K562 (cell line): ENCODE measurements at regions not wholly inside any gene's neighbourhood (a gene's known extent, or its start where the extent isn't known, plus 50 kb on each side); places are given as distances from the start of the nearest gene placed in this dataset.

Experiments
- ATAC-seq: fragments of 200-7000 bp; cut with Tn5 transposase; 3 replicates; pipeline ENCODE4 v1.9.1; 2020; ENCODE audit warnings: moderate library complexity
- BruUV-seq: library from RNA; stranded (reverse); fragments of 400-500 nt; replicated peaks from 2 replicates; lab custom pipeline; 2021; lab: Mats Ljungman, UMichigan
- CTCF ChIA-PET: fragments of 300-600 bp; formaldehyde crosslinking; extraction: SDS; loops from one replicate; lab custom pipeline; 2021; ENCODE audit warnings: low intra/inter-chr PET ratio; lab: Yijun Ruan, JAX
- POLR2A ChIA-PET: fragments of 300-600, 350-650 bp; sonication (Branson Sonifier 250); formaldehyde crosslinking; extraction: SDS; loops from one replicate; lab custom pipeline; 2021; ENCODE audit warnings: antibody characterized with exemption, inconsistent platforms; lab: Yijun Ruan, JAX
- DNase-seq, 4 experiments: peaks; one replicate each; pipeline versions ENCODE4 v3.0.0 to v3.0.0-alpha.2; 2011 to 2018; ENCODE audit warnings: low spot score in 3 of 4, mixed read lengths in 3 of 4; ENCODE audit errors: extremely low read depth in 1 of 4
- FAIRE-seq: peaks from 2 replicates; lab custom pipeline; 2011; peaks lifted over from hg19 to GRCh38; lab: Jason Lieb, UNC
- H2AFZ ChIP-seq: 2 replicates; pipeline ENCODE4 v1.6.0; 2011; ENCODE audit warnings: low read depth, low read length, control low read depth, inconsistent platforms
- H3K27ac ChIP-seq: fragments of 200-600 bp; 3 replicates; pipeline ENCODE4 v1.8.0; 2011; ENCODE audit warnings: low read depth, mild to moderate bottlenecking, control low read depth, inconsistent platforms, low read length, moderate library complexity, mixed read lengths; ENCODE audit errors: extremely low read depth
- H3K27me3 ChIP-seq, 2 experiments: fragments of 300-600 bp in 1 of 2; 2 replicates in 1 of 2; 3 replicates in 1 of 2; pipeline versions ENCODE4 v1.6.0 to v1.8.0; 2011; ENCODE audit warnings: inconsistent platforms in 2 of 2, low read length in 2 of 2, mild to moderate bottlenecking in 1 of 2, mixed read lengths in 1 of 2, moderate library complexity in 1 of 2; ENCODE audit not compliant: control insufficient read depth in 2 of 2, insufficient read depth in 2 of 2
- H3K36me3 ChIP-seq: fragments of 300-600 bp; 3 replicates; pipeline ENCODE4 v1.8.0; 2011; ENCODE audit warnings: mild to moderate bottlenecking, low read length, inconsistent platforms; ENCODE audit not compliant: control insufficient read depth, insufficient read depth
- H3K4me1 ChIP-seq, 2 experiments: fragments of 200-600 bp in 1 of 2; replicated peaks in 1 of 2; 2 replicates in 1 of 2; 3 replicates in 1 of 2; pipeline versions ENCODE4 v1.5.1 to v1.8.0; 2011; ENCODE audit warnings: inconsistent platforms in 2 of 2, low read length in 2 of 2, mild to moderate bottlenecking in 1 of 2, mixed read lengths in 1 of 2, moderate library complexity in 1 of 2; ENCODE audit not compliant: control insufficient read depth in 2 of 2, insufficient read depth in 2 of 2
- H3K4me2 ChIP-seq: 2 replicates; pipeline ENCODE4 v1.6.1; 2011; ENCODE audit warnings: low read length, control low read depth, inconsistent platforms, mixed read lengths; ENCODE audit not compliant: insufficient read depth
- H3K4me3 ChIP-seq: fragments of 200-600 bp; sonication (generic), shearing (Covaris generic); 2 replicates; pipeline ENCODE4 v1.5.1; 2016; ENCODE audit warnings: control low read depth, inconsistent platforms
- H3K79me2 ChIP-seq: fragments of 200-600 bp; 3 replicates; pipeline ENCODE4 v1.8.0; 2011; ENCODE audit warnings: low read length, inconsistent platforms; ENCODE audit not compliant: control insufficient read depth, insufficient read depth
- H3K9ac ChIP-seq, 2 experiments: 2 replicates each; pipeline versions ENCODE4 v1.6.0 to v1.6.1; 2011; ENCODE audit warnings: low read depth in 2 of 2, low read length in 2 of 2, control low read depth in 1 of 2, inconsistent platforms in 1 of 2, mild to moderate bottlenecking in 1 of 2, mixed read lengths in 1 of 2; ENCODE audit not compliant: insufficient read depth in 1 of 2
- H3K9me1 ChIP-seq: one replicate; pipeline ENCODE4 v1.6.0; 2011; ENCODE audit warnings: inconsistent platforms, mild to moderate bottlenecking, low read length, moderate library complexity; ENCODE audit not compliant: control insufficient read depth, insufficient read depth
- H3K9me3 ChIP-seq: replicated peaks from 2 replicates; pipeline ENCODE4 v1.5.1; 2011; ENCODE audit warnings: low read depth, low read length, inconsistent platforms; ENCODE audit not compliant: control insufficient read depth, insufficient read depth
- H4K20me1 ChIP-seq: replicated peaks from 2 replicates; pipeline ENCODE4 v1.6.1; 2011; ENCODE audit warnings: low read length, inconsistent platforms, mixed read lengths; ENCODE audit not compliant: control insufficient read depth, insufficient read depth
- ARID2 ChIP-seq: fragments of 450-650 bp; IDR thresholded peaks from 2 replicates; pipeline ENCODE4 v1.6.1; 2017; ENCODE audit warnings: antibody characterized with exemption, mild to moderate bottlenecking
- MAZ ChIP-seq, 2 experiments: fragments of 450-650 bp in 1 of 2; sonication (generic) in 1 of 2; formaldehyde crosslinking; IDR thresholded peaks in 1 of 2; conservative IDR thresholded peaks in 1 of 2; 2 replicates each; pipeline versions ENCODE4 v1.4.0 to v1.5.0; 2020; ENCODE audit warnings: mild to moderate bottlenecking in 1 of 2, missing genetic modification reagents in 1 of 2
- PBX2 ChIP-seq, 2 experiments: IDR thresholded peaks in 1 of 2; conservative IDR thresholded peaks in 1 of 2; 2 replicates each; pipeline ENCODE4 v1.6.1; 2016; ENCODE audit warnings: low read depth in 2 of 2, mild to moderate bottlenecking in 1 of 2, missing compliant biosample characterization in 1 of 2, missing genetic modification characterization in 1 of 2, moderate library complexity in 1 of 2
- PHF20 ChIP-seq: fragments of 450-650 bp; IDR thresholded peaks from 2 replicates; pipeline ENCODE4 v1.6.1; 2018; ENCODE audit not compliant: partially characterized antibody
- PML ChIP-seq: IDR thresholded peaks from 2 replicates; pipeline ENCODE4 v1.6.1; 2012; ENCODE audit warnings: low read length, inconsistent platforms
- ZNF436 ChIP-seq: fragments of 250-450, 450-650 bp; sonication (Bioruptor Pico); formaldehyde crosslinking; IDR thresholded peaks from 2 replicates; pipeline ENCODE4 v1.7.0; 2020; ENCODE audit warnings: mild to moderate bottlenecking
- ZNF77 ChIP-seq: fragments of 250-450 bp; sonication (Bioruptor Pico); IDR thresholded peaks from 2 replicates; pipeline ENCODE4 v1.5.0; 2020
- WGBS: fragments of 100-300 bp; shearing (Covaris generic); methylation state at CpG from one replicate; pipeline ENCODE4 v1.1.6; 2016; ENCODE audit warnings: low coverage, mixed read lengths; ENCODE audit not compliant: insufficient coverage; ENCODE audit errors: missing lambda C conversion rate; 5-methylcytosine and 5-hydroxymethylcytosine counted together
- in situ Hi-C: fragments of 300-500 bp; cut with MboI; formaldehyde crosslinking; loops from 4 replicates; pipeline ENCODE4 v1.15.0; 2018; ENCODE audit warnings: inconsistent platforms, mixed read lengths
- intact Hi-C: fragments of 100-400 bp; cut with micrococcal nuclease; formaldehyde crosslinking; loops from 2 replicates; pipeline ENCODE4 v1.14.2; 2022
- TF ChIP-seq, protein P1 (sequence below): IDR thresholded peaks from 2 replicates; pipeline ENCODE4 v1.6.1; 2014; ENCODE audit warnings: antibody characterized with exemption
- TF ChIP-seq, protein P2 (sequence below): fragments of 250-450 bp; sonication (Bioruptor Pico); IDR thresholded peaks from 2 replicates; pipeline ENCODE4 v1.4.0; 2020
- TF ChIP-seq, protein P3 (sequence below), 3 experiments: IDR thresholded peaks in 2 of 3; conservative IDR thresholded peaks in 1 of 3; 2 replicates each; pipeline ENCODE4 v1.5.1; 2011 to 2012; ENCODE audit warnings: low read length in 3 of 3, mild to moderate bottlenecking in 3 of 3, control low read depth in 2 of 3, improper control_type of control experiment in 1 of 3, inconsistent platforms in 1 of 3, low read depth in 1 of 3, mixed read lengths in 1 of 3, moderate library complexity in 1 of 3; ENCODE audit not compliant: insufficient read depth in 2 of 3

- TF ChIP-seq, protein P1, sequence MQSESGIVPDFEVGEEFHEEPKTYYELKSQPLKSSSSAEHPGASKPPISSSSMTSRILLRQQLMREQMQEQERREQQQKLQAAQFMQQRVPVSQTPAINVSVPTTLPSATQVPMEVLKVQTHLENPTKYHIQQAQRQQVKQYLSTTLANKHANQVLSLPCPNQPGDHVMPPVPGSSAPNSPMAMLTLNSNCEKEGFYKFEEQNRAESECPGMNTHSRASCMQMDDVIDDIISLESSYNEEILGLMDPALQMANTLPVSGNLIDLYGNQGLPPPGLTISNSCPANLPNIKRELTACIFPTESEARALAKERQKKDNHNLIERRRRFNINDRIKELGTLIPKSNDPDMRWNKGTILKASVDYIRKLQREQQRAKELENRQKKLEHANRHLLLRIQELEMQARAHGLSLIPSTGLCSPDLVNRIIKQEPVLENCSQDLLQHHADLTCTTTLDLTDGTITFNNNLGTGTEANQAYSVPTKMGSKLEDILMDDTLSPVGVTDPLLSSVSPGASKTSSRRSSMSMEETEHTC: no peak
- TF ChIP-seq PHF20: no peak
- TF ChIP-seq ZNF77 (CRISPR knock-in tag): no peak
- TF ChIP-seq PBX2 (CRISPR knock-in tag; IDR thresholded peaks at IDR 0.05; ENCODE audit: low read depth): no peak
- TF ChIP-seq PBX2 (tag; conservative IDR thresholded peaks at IDR 0.05; ENCODE audit: low read depth): no peak
- TF ChIP-seq, protein P2, sequence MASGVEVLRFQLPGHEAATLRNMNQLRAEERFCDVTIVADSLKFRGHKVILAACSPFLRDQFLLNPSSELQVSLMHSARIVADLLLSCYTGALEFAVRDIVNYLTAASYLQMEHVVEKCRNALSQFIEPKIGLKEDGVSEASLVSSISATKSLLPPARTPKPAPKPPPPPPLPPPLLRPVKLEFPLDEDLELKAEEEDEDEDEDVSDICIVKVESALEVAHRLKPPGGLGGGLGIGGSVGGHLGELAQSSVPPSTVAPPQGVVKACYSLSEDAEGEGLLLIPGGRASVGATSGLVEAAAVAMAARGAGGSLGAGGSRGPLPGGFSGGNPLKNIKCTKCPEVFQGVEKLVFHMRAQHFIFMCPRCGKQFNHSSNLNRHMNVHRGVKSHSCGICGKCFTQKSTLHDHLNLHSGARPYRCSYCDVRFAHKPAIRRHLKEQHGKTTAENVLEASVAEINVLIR (CRISPR knock-in tag): no peak
Measured at GRCh38 chr12:90250766-90251165, 542.1 kb upstream of the ATP2B1 start (continued).

DNA sequence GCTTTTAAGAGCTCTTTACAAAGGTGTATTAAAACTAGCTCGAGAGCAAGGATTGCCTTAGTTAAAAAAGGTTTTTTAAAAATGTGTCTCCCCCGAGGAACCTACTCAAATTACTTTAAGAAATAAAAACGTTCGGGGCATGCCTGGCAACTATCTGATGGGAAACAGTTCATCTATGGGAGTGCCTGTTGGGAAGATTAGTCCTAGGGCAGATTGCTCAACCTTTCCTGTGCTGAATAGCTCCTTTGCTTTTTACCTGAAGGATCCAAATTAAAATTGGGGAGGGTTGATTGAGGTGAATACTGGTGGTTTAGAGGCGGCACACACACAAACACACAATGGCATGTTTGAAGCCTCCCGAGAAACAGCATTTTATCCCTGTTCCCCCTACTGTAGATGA lies 541.4 kb upstream of the ATP2B1 start:
- ChIA-PET CTCF (no interaction called here), POLR2A (no interaction called here)
- no peaks in the 10 kb centered on the region for H3K9me1 ChIP-seq
- no peak overlapping the region for H3K27ac ChIP-seq
- no peak overlapping the region for H3K9ac ChIP-seq
- H3K4me2 ChIP-seq: no peak overlapping the region
- no peaks in the 10 kb centered on the region for H4K20me1 ChIP-seq
- 0% methylated on average over 6 of the region's 6 CpGs for WGBS
- H3K79me2 ChIP-seq: no peaks in the 10 kb centered on the region
- in situ Hi-C loops (no loop called here), intact Hi-C loops (no loop called here)
- H3K27me3 ChIP-seq: no peaks in the 10 kb centered on the region
- no TSS peak for BruUV-seq
- no peak overlapping the region for H3K4me3 ChIP-seq
- H3K4me1 ChIP-seq: no peaks in the 10 kb centered on the region
- DNase-seq (no peak), ATAC-seq (no peak), FAIRE-seq (no peak)
- no peak overlapping the region for H2AFZ ChIP-seq
- no peaks in the 10 kb centered on the region for H3K36me3 ChIP-seq
- H3K9me3 ChIP-seq: no peaks in the 10 kb centered on the region; the same call in 1 of the 2 replicates
- TF ChIP-seq MAZ (CRISPR knock-in tag; conservative IDR thresholded peaks at IDR 0.05 in 1 of 2, IDR thresholded peaks at IDR 0.05 in 1 of 2) (no peak), ZNF436 (CRISPR knock-in tag) (no peak), PML (no peak), ARID2 (no peak)
- TF ChIP-seq, protein P3, sequence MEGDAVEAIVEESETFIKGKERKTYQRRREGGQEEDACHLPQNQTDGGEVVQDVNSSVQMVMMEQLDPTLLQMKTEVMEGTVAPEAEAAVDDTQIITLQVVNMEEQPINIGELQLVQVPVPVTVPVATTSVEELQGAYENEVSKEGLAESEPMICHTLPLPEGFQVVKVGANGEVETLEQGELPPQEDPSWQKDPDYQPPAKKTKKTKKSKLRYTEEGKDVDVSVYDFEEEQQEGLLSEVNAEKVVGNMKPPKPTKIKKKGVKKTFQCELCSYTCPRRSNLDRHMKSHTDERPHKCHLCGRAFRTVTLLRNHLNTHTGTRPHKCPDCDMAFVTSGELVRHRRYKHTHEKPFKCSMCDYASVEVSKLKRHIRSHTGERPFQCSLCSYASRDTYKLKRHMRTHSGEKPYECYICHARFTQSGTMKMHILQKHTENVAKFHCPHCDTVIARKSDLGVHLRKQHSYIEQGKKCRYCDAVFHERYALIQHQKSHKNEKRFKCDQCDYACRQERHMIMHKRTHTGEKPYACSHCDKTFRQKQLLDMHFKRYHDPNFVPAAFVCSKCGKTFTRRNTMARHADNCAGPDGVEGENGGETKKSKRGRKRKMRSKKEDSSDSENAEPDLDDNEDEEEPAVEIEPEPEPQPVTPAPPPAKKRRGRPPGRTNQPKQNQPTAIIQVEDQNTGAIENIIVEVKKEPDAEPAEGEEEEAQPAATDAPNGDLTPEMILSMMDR (IDR thresholded peaks at IDR 0.05 in 2 of 3, conservative IDR thresholded peaks at IDR 0.05 in 1 of 3; ENCODE audit: insufficient read depth in 2 of 3, low read depth in 1 of 3, low read length in 3 of 3): no peak
